A549 (cell line): ENCODE measurements at regions not wholly inside any gene's neighbourhood (a gene's known extent, or its start where the extent isn't known, plus 50 kb on each side); places are given as distances from the start of the nearest gene placed in this dataset.
A peak's percentile ranks its signal among the peaks of the same experiment; 100 is the strongest.
"Not testable (repeated sequence)": the region's sequence is repeated elsewhere in the genome, so short reads cannot be mapped to it uniquely, and the experiment has no call there.

Source experiments
- ATAC-seq, 2 experiments: fragments of 200-7000 bp in 1 of 2; fragments of >200 bp in 1 of 2; cut with Nextera tagmentation in 1 of 2; cut with Tn5 transposase in 1 of 2; 3 replicates each; pipeline versions ENCODE4 v1.8.0 to v1.9.1; 2018 to 2020; ENCODE audit warnings: mild to moderate bottlenecking in 1 of 2, moderate library complexity in 1 of 2
- CTCF ChIA-PET: fragments of 300-600 bp; sonication (Branson Sonifier 250); formaldehyde crosslinking; extraction: SDS; loops from one replicate; lab custom pipeline; 2021; ENCODE audit warnings: antibody characterized with exemption, inconsistent platforms; lab: Yijun Ruan, JAX
- POLR2A ChIA-PET: fragments of 350-600 bp; formaldehyde crosslinking; extraction: SDS; loops from one replicate; lab custom pipeline; 2021; ENCODE audit warnings: antibody characterized with exemption, inconsistent platforms; lab: Yijun Ruan, JAX
- DNase-seq, 2 experiments: peaks; one replicate each; pipeline versions ENCODE4 v3.0.0 to v3.0.0-alpha.2; 2011 to 2016; ENCODE audit warnings: low read depth in 1 of 2, low spot score in 1 of 2
- FAIRE-seq: peaks from 2 replicates; lab custom pipeline; 2011; peaks lifted over from hg19 to GRCh38; lab: Jason Lieb, UNC
- H3K27ac ChIP-seq, 2 experiments: fragments of >200 bp; sonication (Bioruptor Twin); formaldehyde crosslinking; 3 replicates each; pipeline ENCODE4 v1.5.1; 2016 to 2017
- H3K4me1 ChIP-seq: fragments of >200 bp; sonication (Bioruptor Twin); formaldehyde crosslinking; 3 replicates; pipeline ENCODE4 v1.6.1; 2016
- H3K4me2 ChIP-seq: fragments of >200 bp; sonication (Bioruptor Twin); formaldehyde crosslinking; 3 replicates; pipeline ENCODE4 v1.6.1; 2016
- H3K4me3 ChIP-seq: fragments of >200 bp; sonication (Bioruptor Twin); formaldehyde crosslinking; 3 replicates; pipeline ENCODE4 v1.5.1; 2016
- H3K9me3 ChIP-seq: fragments of >200 bp; sonication (Bioruptor Twin); formaldehyde crosslinking; 3 replicates; pipeline ENCODE4 v1.6.1; 2016
- BCL3 ChIP-seq: fragments of >200 bp; sonication (Bioruptor Twin); formaldehyde crosslinking; IDR thresholded peaks from 3 replicates; pipeline ENCODE4 v1.6.1; 2016
- CBX2 ChIP-seq: fragments of 200-600 bp; sonication (generic); IDR thresholded peaks from 2 replicates; pipeline ENCODE4 v1.6.1; 2016; ENCODE audit warnings: low read depth, mild to moderate bottlenecking, borderline replicate concordance
- CBX8 ChIP-seq: fragments of 200-600 bp; sonication (generic); IDR thresholded peaks from 2 replicates; pipeline ENCODE4 v1.6.1; 2016
- E2F6 ChIP-seq: IDR thresholded peaks from 2 replicates; pipeline ENCODE4 v1.6.1; 2012; ENCODE audit warnings: low read depth, borderline replicate concordance
- EHF ChIP-seq: fragments of 250-450 bp; sonication (Bioruptor Pico); IDR thresholded peaks from 2 replicates; pipeline ENCODE4 v1.5.0; 2020; ENCODE audit warnings: mild to moderate bottlenecking
- GATA3 ChIP-seq: IDR thresholded peaks from 2 replicates; pipeline ENCODE4 v1.6.1; 2012; ENCODE audit warnings: borderline replicate concordance
- HEYL ChIP-seq: fragments of 250-450 bp; sonication (Bioruptor Pico); IDR thresholded peaks from 2 replicates; pipeline ENCODE4 v1.8.0; 2021; ENCODE audit warnings: mild to moderate bottlenecking, moderate library complexity
- HMGXB4 ChIP-seq: fragments of 250-450 bp; sonication (Bioruptor Pico); IDR thresholded peaks from 2 replicates; pipeline ENCODE4 v1.5.0; 2021; ENCODE audit warnings: mild to moderate bottlenecking, moderate library complexity, borderline replicate concordance
- HOXA7 ChIP-seq: fragments of 250-450 bp; sonication (Bioruptor Pico); IDR thresholded peaks from 2 replicates; pipeline ENCODE4 v1.5.0; 2020; ENCODE audit warnings: mild to moderate bottlenecking, moderate library complexity
- HOXB5 ChIP-seq: fragments of 250-450 bp; sonication (Bioruptor Pico); IDR thresholded peaks from 2 replicates; pipeline ENCODE4 v1.5.0; 2020; ENCODE audit warnings: mild to moderate bottlenecking, moderate library complexity
- KDM5A ChIP-seq: fragments of 200-600 bp; sonication (generic); IDR thresholded peaks from 2 replicates; pipeline ENCODE4 v1.6.1; 2016; ENCODE audit warnings: antibody characterized with exemption, mild to moderate bottlenecking
- MAFK ChIP-seq: fragments of 450-650 bp; IDR thresholded peaks from 2 replicates; pipeline ENCODE4 v1.6.1; 2014; ENCODE audit not compliant: partially characterized antibody
- MAZ ChIP-seq: fragments of 150-350 bp; IDR thresholded peaks from 2 replicates; pipeline ENCODE4 v1.6.1; 2014; ENCODE audit warnings: antibody characterized with exemption, low read depth, low read length, borderline replicate concordance
- NR3C1 ChIP-seq: fragments of >200 bp; sonication (Bioruptor Twin); formaldehyde crosslinking; IDR thresholded peaks from 3 replicates; pipeline ENCODE4 v1.6.1; 2017
- PHF8 ChIP-seq: fragments of 200-600 bp; sonication (generic); IDR thresholded peaks from 2 replicates; pipeline ENCODE4 v1.6.1; 2016; ENCODE audit warnings: low read depth, mild to moderate bottlenecking, antibody characterized with exemption, moderate library complexity, borderline replicate concordance
- POLR2A ChIP-seq: IDR thresholded peaks from 2 replicates; pipeline ENCODE4 v1.6.1; 2012; ENCODE audit warnings: mild to moderate bottlenecking, low read length
- RNF2 ChIP-seq: fragments of 200-600 bp; sonication (generic); IDR thresholded peaks from 2 replicates; pipeline ENCODE4 v1.6.1; 2016; ENCODE audit warnings: low read depth, mild to moderate bottlenecking, antibody characterized with exemption, moderate library complexity, borderline replicate concordance
- SMC3 ChIP-seq: fragments of >200 bp; sonication (Bioruptor Twin); formaldehyde crosslinking; IDR thresholded peaks from 3 replicates; pipeline ENCODE4 v1.6.1; 2018; ENCODE audit warnings: inconsistent platforms
- TP53 ChIP-seq: fragments of 250-450 bp; sonication (Bioruptor Pico); IDR thresholded peaks from 2 replicates; pipeline ENCODE4 v1.5.0; 2021; ENCODE audit warnings: mild to moderate bottlenecking, moderate library complexity
- ZC3H11A ChIP-seq: fragments of 450-650 bp; IDR thresholded peaks from 2 replicates; pipeline ENCODE4 v1.6.1; 2014; ENCODE audit warnings: antibody characterized with exemption, mild to moderate bottlenecking
- ZNF302 ChIP-seq: fragments of 250-450 bp; sonication (Bioruptor Pico); IDR thresholded peaks from 2 replicates; pipeline ENCODE4 v1.9.0; 2021; ENCODE audit warnings: inconsistent platforms, mild to moderate bottlenecking, moderate library complexity
- WGBS: methylation state at CpG from one replicate; pipeline ENCODE4 v1.1.6; 2017; ENCODE audit errors: missing lambda C conversion rate; 5-methylcytosine and 5-hydroxymethylcytosine counted together

GRCh38 chr5:51632027-51632426 lies 248.8 kb downstream of the ISL1 start:
- FAIRE-seq (no peak), DNase-seq (no peak), ATAC-seq (no peak)
- ChIA-PET CTCF (interaction anchor here (0.7 kb wide), 1 partner anchor 10 kb away, joined by 3 read pairs; no protein-coding TSS in a partner anchor), POLR2A (no interaction called here)
- Histone ChIP-seq H3K27ac (no peak overlapping the region), H3K9me3 (no peaks in the 10 kb centered on the region; the same call in 2 of the 3 replicates), H3K4me1 (no peaks in the 10 kb centered on the region), H3K4me2 (no peak overlapping the region), H3K4me3 (no peak overlapping the region)
- no peak for TF ChIP-seq HEYL (CRISPR knock-in tag)
- TF ChIP-seq HOXA7 (CRISPR knock-in tag) = no peak
- 1% methylated on average over 2 of the region's 2 CpGs for WGBS

- no peak for TF ChIP-seq EHF (CRISPR knock-in tag)
- no peak for TF ChIP-seq KDM5A
- no peak for TF ChIP-seq ZNF302 (CRISPR knock-in tag)
- TF ChIP-seq CBX8 = no peak
- TF ChIP-seq CBX2 = no peak
- TF ChIP-seq BCL3 = no peak
- no peak for TF ChIP-seq HOXB5
- TF ChIP-seq HMGXB4 (CRISPR knock-in tag) = no peak
- no peak for TF ChIP-seq TP53
- no peak for TF ChIP-seq MAZ
- TF ChIP-seq ZC3H11A = no peak
- TF ChIP-seq NR3C1 = no peak
- TF ChIP-seq GATA3 = no peak
- no peak overlapping the region for H3K27ac ChIP-seq
- ATAC-seq (no peak), DNase-seq (no peak), FAIRE-seq (no peak)
- ChIA-PET POLR2A (no interaction called here), CTCF (interaction anchor here (0.7 kb wide), 1 partner anchor 11 kb away, joined by 3 read pairs; no protein-coding TSS in a partner anchor)
- no peaks in the 10 kb centered on the region; the same call in 2 of the 3 replicates for H3K9me3 ChIP-seq
- H3K4me3 ChIP-seq = no peak overlapping the region
- no peak overlapping the region for H3K4me2 ChIP-seq
- WGBS = 17% methylated on average over 2 of the region's 2 CpGs
- no peaks in the 10 kb centered on the region for H3K4me1 ChIP-seq
Measured at GRCh38 chr5:51632793-51633192, 249.5 kb downstream of the ISL1 start.

GRCh38 chr5:51636973-51637372 lies 253.7 kb downstream of the ISL1 start:
- WGBS = 8% methylated on average over 5 of the region's 6 CpGs
- ATAC-seq, DNase-seq, H3K27ac ChIP-seq, CTCF ChIA-PET, H3K9me3 ChIP-seq, FAIRE-seq, POLR2A ChIA-PET, H3K4me1 ChIP-seq, H3K4me2 ChIP-seq, H3K4me3 ChIP-seq: not testable (repeated sequence)

- ATAC-seq = no peak
- WGBS = 0% methylated on average over 2 of the region's 2 CpGs
Measured at GRCh38 chr5:51644976-51645375, 261.7 kb downstream of the ISL1 start.

More at GRCh38 chr5:51644976-51645375, 261.7 kb downstream of the ISL1 start:
- Histone ChIP-seq H3K9me3 (no peaks in the 10 kb centered on the region), H3K4me2 (no peak overlapping the region), H3K4me3 (no peak overlapping the region), H3K27ac (no peak overlapping the region), H3K4me1 (no peaks in the 10 kb centered on the region)
- ChIA-PET POLR2A (no interaction called here), CTCF (no interaction called here)
- no peak for TF ChIP-seq POLR2A
- TF ChIP-seq SMC3 = no peak
- TF ChIP-seq PHF8 = no peak
- TF ChIP-seq MAFK = peak; percentile 23
- no peak for TF ChIP-seq E2F6
- no peak for TF ChIP-seq RNF2
- FAIRE-seq (no peak), DNase-seq (no peak)
